HL-60 (cell line): ENCODE measurements at regions not wholly inside any gene's neighbourhood (a gene's known extent, or its start where the extent isn't known, plus 50 kb on each side); places are given as distances from the start of the nearest gene placed in this dataset.
"Not testable (repeated sequence)": the region's sequence is repeated elsewhere in the genome, so short reads cannot be mapped to it uniquely, and the experiment has no call there.

Experiments used
- DNase-seq, 2 experiments: peaks; one replicate each; pipeline ENCODE4 v3.0.0-alpha.2; 2010 to 2020; ENCODE audit warnings: low read depth in 1 of 2, low spot score in 1 of 2
- H3K27ac ChIP-seq: fragments of 250-450 bp; sonication (Bioruptor Pico); replicated peaks from 2 replicates; pipeline ENCODE4 v1.5.1; 2020; ENCODE audit warnings: mild to moderate bottlenecking, moderate library complexity
- H3K27me3 ChIP-seq: fragments of 250-450 bp; sonication (Bioruptor Pico); 2 replicates; pipeline ENCODE4 v1.5.1; 2021; ENCODE audit warnings: mild to moderate bottlenecking, moderate library complexity; ENCODE audit not compliant: insufficient read depth, poor library complexity, severe bottlenecking
- H3K4me3 ChIP-seq: replicated peaks from 2 replicates; pipeline ENCODE4 v1.5.1; 2011; ENCODE audit warnings: mild to moderate bottlenecking, control low read depth, low read length; ENCODE audit not compliant: insufficient read depth
- CTCF ChIP-seq: IDR thresholded peaks from one replicate; pipeline ENCODE4 v1.5.1; 2011; ENCODE audit warnings: low read length, control low read depth, inconsistent platforms; ENCODE audit not compliant: insufficient read depth
- GABPA ChIP-seq: IDR thresholded peaks from 2 replicates; pipeline ENCODE4 v1.6.1; 2012; ENCODE audit warnings: low read depth
- POLR2AphosphoS5 ChIP-seq: IDR thresholded peaks from 2 replicates; pipeline ENCODE4 v1.6.1; 2012; ENCODE audit warnings: low read depth
- REST ChIP-seq: IDR thresholded peaks from 2 replicates; pipeline ENCODE4 v1.6.1; 2012; ENCODE audit warnings: low read depth; ENCODE audit not compliant: insufficient replicate concordance
- SPI1 ChIP-seq: IDR thresholded peaks from 2 replicates; pipeline ENCODE4 v1.6.1; 2012; ENCODE audit warnings: low read depth, mild to moderate bottlenecking, borderline replicate concordance

GRCh38 chr6:159418997-159419396 is 249.8 kb downstream of the FNDC1 start:
- Histone ChIP-seq H3K27me3 (peaks cover 3% of the 10 kb centered on the region), H3K4me3 (no peak overlapping the region), H3K27ac (no peak overlapping the region)
- TF ChIP-seq SPI1, result no peak
- no peak for DNase-seq

GRCh38 chr6:159416891-159417560 is 247.8 kb downstream of the FNDC1 start:
- no peak for DNase-seq
- Histone ChIP-seq H3K27me3 (peaks cover 3% of the 10 kb centered on the region), H3K27ac (no peak overlapping the region), H3K4me3 (no peak overlapping the region)
- TF ChIP-seq POLR2AphosphoS5, result no peak
- TF ChIP-seq SPI1, result no peak
- no peak for TF ChIP-seq CTCF
- TF ChIP-seq REST, result no peak
- no peak for TF ChIP-seq GABPA

- Histone ChIP-seq H3K27ac (no peak overlapping the region), H3K4me3 (no peak overlapping the region), H3K27me3 (peaks cover 8% of the 10 kb centered on the region)
- TF ChIP-seq SPI1 (no peak), GABPA (no peak)
- no peak for DNase-seq
These were observed 246.3 kb downstream of the FNDC1 start for GRCh38 chr6:159415540-159415939.

- DNase-seq, result no peak
- H3K4me3 ChIP-seq, result no peak overlapping the region
- H3K27me3 ChIP-seq, result peaks cover 9% of the 10 kb centered on the region
- H3K27ac ChIP-seq, result no peak overlapping the region
- no peak for TF ChIP-seq REST
- no peak for TF ChIP-seq GABPA
- no peak for TF ChIP-seq POLR2AphosphoS5
- no peak for TF ChIP-seq SPI1
- TF ChIP-seq CTCF, result no peak
These were observed 245.5 kb downstream of the FNDC1 start for GRCh38 chr6:159414711-159415110.

GRCh38 chr6:159407211-159407780 is 238.1 kb downstream of the FNDC1 start:
- DNase-seq, H3K27me3 ChIP-seq, H3K27ac ChIP-seq, H3K4me3 ChIP-seq: not testable (repeated sequence)
